Endothelial cell of umbilical vein (primary cell): ENCODE measurements at regions not wholly inside any gene's neighbourhood (a gene's known extent, or its start where the extent isn't known, plus 50 kb on each side); places are given as distances from the start of the nearest gene placed in this dataset.

Experiments
- BruUV-seq: library from RNA; stranded (reverse); fragments of 400-500 nt; replicated peaks from 2 replicates; lab custom pipeline; 2021; lab: Mats Ljungman, UMichigan
- CTCF ChIA-PET: fragments of 300-600, 350-600 bp; sonication (Branson Sonifier 250); formaldehyde crosslinking; loops from one replicate; lab custom pipeline; 2021; ENCODE audit warnings: antibody characterized with exemption, inconsistent platforms; lab: Charles Lee
- POLR2A ChIA-PET: fragments of 300-600, 350-600 bp; sonication (Branson Sonifier 250); formaldehyde crosslinking; loops from one replicate; lab custom pipeline; 2021; ENCODE audit warnings: antibody characterized with exemption, inconsistent platforms; lab: Charles Lee
- DNase-seq: peaks from one replicate; pipeline ENCODE4 v3.0.0-alpha.2; 2011; ENCODE audit warnings: low read depth, low spot score
- FAIRE-seq: peaks from 2 replicates; lab custom pipeline; 2011; peaks lifted over from hg19 to GRCh38; lab: Jason Lieb, UNC
- H2AFZ ChIP-seq: 2 replicates; pipeline ENCODE4 v1.6.0; 2012; ENCODE audit warnings: low read depth, low read length, control low read depth, inconsistent platforms
- H3K27ac ChIP-seq: 2 replicates; pipeline ENCODE4 v1.5.1; 2011; ENCODE audit warnings: low read depth, mild to moderate bottlenecking, control low read depth, low read length, moderate library complexity; ENCODE audit not compliant: insufficient read depth
- H3K27me3 ChIP-seq, 2 experiments: 2 replicates each; pipeline versions ENCODE4 v1.6.0 to v1.6.1; 2011; ENCODE audit warnings: low read length in 2 of 2, mixed read lengths in 1 of 2; ENCODE audit not compliant: control insufficient read depth in 2 of 2, insufficient read depth in 2 of 2
- H3K36me3 ChIP-seq, 2 experiments: 2 replicates in 1 of 2; 3 replicates in 1 of 2; pipeline ENCODE4 v1.5.1; 2011; ENCODE audit warnings: low read length in 2 of 2, mild to moderate bottlenecking in 1 of 2, moderate library complexity in 1 of 2; ENCODE audit not compliant: control insufficient read depth in 2 of 2, insufficient read depth in 2 of 2; ENCODE audit errors: extremely low read depth in 1 of 2
- H3K4me1 ChIP-seq: 3 replicates; pipeline ENCODE4 v1.5.1; 2011; ENCODE audit warnings: mild to moderate bottlenecking, low read length; ENCODE audit not compliant: control insufficient read depth, insufficient read depth; ENCODE audit errors: extremely low read depth
- H3K4me2 ChIP-seq: 2 replicates; pipeline ENCODE4 v1.6.1; 2011; ENCODE audit warnings: low read length, control low read depth, mixed read lengths; ENCODE audit not compliant: insufficient read depth
- H3K4me3 ChIP-seq, 3 experiments: fragments of 200-600 bp in 1 of 3; sonication (generic), shearing (Covaris generic) in 1 of 3; replicated peaks in 1 of 3; 2 replicates each; pipeline ENCODE4 v1.5.1; 2011 to 2016; ENCODE audit warnings: control low read depth in 3 of 3, low read length in 3 of 3, mild to moderate bottlenecking in 2 of 3, inconsistent platforms in 1 of 3, low read depth in 1 of 3, moderate library complexity in 1 of 3; ENCODE audit not compliant: insufficient read depth in 1 of 3
- H3K79me2 ChIP-seq: 2 replicates; pipeline ENCODE4 v1.6.0; 2012; ENCODE audit warnings: low read length, inconsistent platforms; ENCODE audit not compliant: control insufficient read depth, insufficient read depth
- H3K9ac ChIP-seq: replicated peaks from 2 replicates; pipeline ENCODE3; 2011; ENCODE audit warnings: low read length, control low read depth; ENCODE audit not compliant: insufficient read depth; ENCODE audit errors: extremely low read depth
- H3K9me1 ChIP-seq: replicated peaks from 3 replicates; pipeline ENCODE4 v1.6.0; 2011; ENCODE audit warnings: mild to moderate bottlenecking, low read length; ENCODE audit not compliant: control insufficient read depth, insufficient read depth; ENCODE audit errors: extremely low read depth
- H3K9me3 ChIP-seq: replicated peaks from 2 replicates; pipeline ENCODE4 v1.5.1; 2012; ENCODE audit warnings: low read length, inconsistent platforms; ENCODE audit not compliant: control insufficient read depth, insufficient read depth
- H4K20me1 ChIP-seq: replicated peaks from 2 replicates; pipeline ENCODE3; 2011; ENCODE audit warnings: mild to moderate bottlenecking, low read length; ENCODE audit not compliant: control insufficient read depth, insufficient read depth; ENCODE audit errors: extremely low read depth
- EZH2 ChIP-seq: IDR thresholded peaks from 2 replicates; pipeline ENCODE4 v1.6.1; 2012; ENCODE audit warnings: borderline replicate concordance, low read depth, mild to moderate bottlenecking, moderate library complexity, low read length, inconsistent platforms; ENCODE audit not compliant: severe bottlenecking
- FOS ChIP-seq: IDR thresholded peaks from 2 replicates; pipeline ENCODE4 v1.6.1; 2011; ENCODE audit warnings: mild to moderate bottlenecking, low read length, moderate library complexity, borderline replicate concordance; ENCODE audit not compliant: insufficient read depth
- GATA2 ChIP-seq: IDR thresholded peaks from 2 replicates; pipeline ENCODE4 v1.7.0; 2011; ENCODE audit warnings: low read depth, mild to moderate bottlenecking, moderate library complexity, mixed read lengths, low read length; ENCODE audit not compliant: insufficient read length, insufficient read depth
- JUN ChIP-seq: IDR thresholded peaks from 2 replicates; pipeline ENCODE4 v1.6.1; 2011; ENCODE audit warnings: borderline replicate concordance, low read depth; ENCODE audit not compliant: insufficient read length, insufficient read depth
- MYC ChIP-seq: IDR thresholded peaks from one replicate; pipeline ENCODE4 v1.6.1; 2011; ENCODE audit warnings: mild to moderate bottlenecking, low read depth, low read length
- POLR2A ChIP-seq: IDR thresholded peaks from 2 replicates; pipeline ENCODE4 v1.6.1; 2012; ENCODE audit warnings: low read depth, mild to moderate bottlenecking, control low read depth, low read length
- POLR2AphosphoS5 ChIP-seq: IDR thresholded peaks from 2 replicates; pipeline ENCODE4 v1.6.1; 2012; ENCODE audit warnings: low read depth, mild to moderate bottlenecking, control low read depth, low read length, moderate library complexity; ENCODE audit not compliant: insufficient read depth
- dilution Hi-C: fragments of 300-500 bp; cut with MboI; formaldehyde crosslinking; loops from one replicate; pipeline ENCODE4 v1.15.0; 2019; ENCODE audit warnings: low sequenced_read_pairs; ENCODE audit not compliant: extremely low pct_ligation_motif_present
- intact Hi-C: fragments of 100-400 bp; cut with micrococcal nuclease; formaldehyde crosslinking; loops from one replicate; pipeline ENCODE4 v1.10.0; 2022
- TF ChIP-seq, protein P1 (sequence below): IDR thresholded peaks from 2 replicates; pipeline ENCODE4 v1.6.1; 2011; ENCODE audit not compliant: insufficient read depth, insufficient read length
- TF ChIP-seq, protein P2 (sequence below), 2 donors: IDR thresholded peaks; 1 replicate in 1 of 2; 2 replicates in 1 of 2; pipeline ENCODE4 v1.5.1; 2011; ENCODE audit warnings: low read length in 2 of 2, mild to moderate bottlenecking in 2 of 2, moderate library complexity in 2 of 2, control low read depth in 1 of 2, inconsistent platforms in 1 of 2, low read depth in 1 of 2; ENCODE audit not compliant: insufficient read depth in 1 of 2; ENCODE audit errors: extremely low read depth in 1 of 2

DNA sequence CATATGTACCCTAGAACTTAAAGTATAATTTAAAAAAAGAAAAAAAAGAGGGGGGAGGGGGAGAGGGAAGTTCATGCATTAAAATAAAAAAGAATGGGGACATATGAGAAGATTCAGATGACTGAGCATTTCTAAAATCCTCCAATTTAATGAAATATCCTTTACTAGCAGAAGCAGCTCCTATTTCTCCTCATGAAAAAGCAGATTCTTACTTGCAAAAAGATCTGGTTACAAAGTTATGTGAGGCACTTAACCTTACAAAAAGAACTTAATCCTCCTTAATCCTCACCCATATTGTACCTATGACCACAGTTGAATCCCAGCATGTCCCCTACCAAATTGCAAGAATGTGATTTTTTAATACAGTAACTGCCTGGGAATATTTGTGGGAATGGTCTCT lies 298.5 kb downstream of the SRGAP2C start:
- Histone ChIP-seq H3K4me2 (no peak overlapping the region), H3K9me3 (no peaks in the 10 kb centered on the region), H4K20me1 (no peaks in the 10 kb centered on the region), H3K36me3 (no peaks in the 10 kb centered on the region), H2AFZ (no peak overlapping the region), H3K4me3 (no peak overlapping the region), H3K27me3 (no peaks in the 10 kb centered on the region), H3K4me1 (no peaks in the 10 kb centered on the region), H3K27ac (no peak overlapping the region), H3K9me1 (no peaks in the 10 kb centered on the region), H3K79me2 (no peaks in the 10 kb centered on the region), H3K9ac (no peak overlapping the region)
- ChIA-PET CTCF (no interaction called here), POLR2A (no interaction called here)
- DNase-seq = no peak
- TF ChIP-seq FOS (no peak), MYC (no peak), EZH2 (no peak), POLR2A (no peak), GATA2 (no peak), POLR2AphosphoS5 (no peak), JUN (no peak)
- TF ChIP-seq, protein P1, sequence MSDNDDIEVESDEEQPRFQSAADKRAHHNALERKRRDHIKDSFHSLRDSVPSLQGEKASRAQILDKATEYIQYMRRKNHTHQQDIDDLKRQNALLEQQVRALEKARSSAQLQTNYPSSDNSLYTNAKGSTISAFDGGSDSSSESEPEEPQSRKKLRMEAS = no peak
- TF ChIP-seq, protein P2, sequence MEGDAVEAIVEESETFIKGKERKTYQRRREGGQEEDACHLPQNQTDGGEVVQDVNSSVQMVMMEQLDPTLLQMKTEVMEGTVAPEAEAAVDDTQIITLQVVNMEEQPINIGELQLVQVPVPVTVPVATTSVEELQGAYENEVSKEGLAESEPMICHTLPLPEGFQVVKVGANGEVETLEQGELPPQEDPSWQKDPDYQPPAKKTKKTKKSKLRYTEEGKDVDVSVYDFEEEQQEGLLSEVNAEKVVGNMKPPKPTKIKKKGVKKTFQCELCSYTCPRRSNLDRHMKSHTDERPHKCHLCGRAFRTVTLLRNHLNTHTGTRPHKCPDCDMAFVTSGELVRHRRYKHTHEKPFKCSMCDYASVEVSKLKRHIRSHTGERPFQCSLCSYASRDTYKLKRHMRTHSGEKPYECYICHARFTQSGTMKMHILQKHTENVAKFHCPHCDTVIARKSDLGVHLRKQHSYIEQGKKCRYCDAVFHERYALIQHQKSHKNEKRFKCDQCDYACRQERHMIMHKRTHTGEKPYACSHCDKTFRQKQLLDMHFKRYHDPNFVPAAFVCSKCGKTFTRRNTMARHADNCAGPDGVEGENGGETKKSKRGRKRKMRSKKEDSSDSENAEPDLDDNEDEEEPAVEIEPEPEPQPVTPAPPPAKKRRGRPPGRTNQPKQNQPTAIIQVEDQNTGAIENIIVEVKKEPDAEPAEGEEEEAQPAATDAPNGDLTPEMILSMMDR (IDR thresholded peaks at IDR 0.05; ENCODE audit: extremely low read depth in 1 of 2, insufficient read depth in 1 of 2, low read depth in 1 of 2, low read length in 2 of 2) = no peak
- FAIRE-seq = no peak
- dilution Hi-C loops (no loop called here), intact Hi-C loops (no loop called here)
- BruUV-seq = no TSS peak
